Activated B cell treated with CpG ODN at 0.5 μM for 24 hours (primary cell): ENCODE measurements at regions not wholly inside any gene's neighbourhood (a gene's known extent, or its start where the extent isn't known, plus 50 kb on each side); places are given as distances from the start of the nearest gene placed in this dataset.

Source experiments
- ATAC-seq: fragments of 200-7000 bp; cut with Tn5 transposase; one replicate; pipeline ENCODE4 v1.10.0; 2021; ENCODE audit warnings: low read depth, mild to moderate bottlenecking, moderate library complexity
- CTCF ChIA-PET: fragments of 350-600 bp; sonication (Branson Sonifier 250); formaldehyde crosslinking; loops from one replicate; lab custom pipeline; 2021; ENCODE audit warnings: antibody characterized with exemption; lab: Charles Lee
- POLR2A ChIA-PET: fragments of 350-600 bp; sonication (Branson Sonifier 250); formaldehyde crosslinking; loops from one replicate; lab custom pipeline; 2021; ENCODE audit warnings: antibody characterized with exemption; lab: Charles Lee
- DNase-seq: peaks from one replicate; pipeline ENCODE4 v3.0.0; 2022
- H3K27ac Mint-ChIP-seq: one replicate; pipeline ENCODE4 v1.8.0; 2020; ENCODE audit warnings: mixed read lengths
- H3K27me3 Mint-ChIP-seq: one replicate; pipeline ENCODE4 v1.8.0; 2021; ENCODE audit warnings: mixed read lengths
- H3K36me3 Mint-ChIP-seq: one replicate; pipeline ENCODE4 v1.8.0; 2021; ENCODE audit warnings: low read depth, mixed read lengths
- H3K4me1 Mint-ChIP-seq: one replicate; pipeline ENCODE4 v1.8.0; 2021; ENCODE audit warnings: mixed read lengths
- H3K4me3 Mint-ChIP-seq: one replicate; pipeline ENCODE4 v1.8.0; 2020; ENCODE audit warnings: mild to moderate bottlenecking, mixed read lengths
- H3K9me3 Mint-ChIP-seq: one replicate; pipeline ENCODE4 v1.8.0; 2020; ENCODE audit warnings: mixed read lengths
- intact Hi-C: fragments of 100-400 bp; cut with micrococcal nuclease; formaldehyde crosslinking; loops from one replicate; pipeline ENCODE4 v1.15.1; 2024
- TF ChIP-seq, protein P1 (sequence below): fragments of 200-600 bp; IDR thresholded peaks from one replicate; pipeline ENCODE4 v1.8.0; 2022; ENCODE audit warnings: antibody characterized with exemption, mild to moderate bottlenecking

DNA sequence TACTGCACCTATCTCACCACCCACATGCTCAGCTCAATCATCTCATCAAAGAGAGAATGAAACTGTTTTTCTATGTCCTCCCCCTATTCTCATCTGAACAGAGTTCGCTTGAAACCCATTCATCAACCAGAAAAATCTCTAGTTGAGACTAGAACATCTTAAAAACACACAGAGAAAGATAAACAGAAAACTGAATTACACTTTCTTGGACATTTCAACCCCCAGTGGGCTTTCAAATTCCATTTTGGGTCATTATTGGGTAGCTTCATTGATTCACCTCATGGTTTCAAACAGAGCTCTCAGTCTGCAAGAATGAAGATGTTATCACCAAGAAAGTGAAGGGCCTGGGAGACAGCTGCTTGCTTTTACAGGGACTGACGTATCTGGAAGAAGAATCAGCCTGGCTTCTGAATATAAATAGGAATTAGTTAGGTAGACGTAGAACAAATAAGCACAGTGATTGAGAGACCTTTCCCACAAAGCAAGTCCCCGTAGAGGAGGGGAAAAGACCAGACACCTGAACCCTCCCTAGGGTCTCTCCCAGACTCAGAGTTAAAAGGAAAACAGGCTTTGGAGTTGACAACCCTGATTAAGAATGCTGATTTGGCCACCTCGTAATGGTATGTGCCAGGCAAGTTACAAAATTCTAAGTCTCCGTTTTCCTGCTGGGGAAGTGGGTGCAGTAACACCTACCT, 155.7 kb downstream of the BBOX1 start:
- Mint-ChIP-seq H3K4me1 (no peaks in the 10 kb centered on the region), H3K27me3 (peaks cover 3% of the 10 kb centered on the region), H3K4me3 (no peak overlapping the region), H3K9me3 (no peaks in the 10 kb centered on the region), H3K27ac (no peak overlapping the region), H3K36me3 (no peaks in the 10 kb centered on the region)
- no peak for DNase-seq
- TF ChIP-seq, protein P1, sequence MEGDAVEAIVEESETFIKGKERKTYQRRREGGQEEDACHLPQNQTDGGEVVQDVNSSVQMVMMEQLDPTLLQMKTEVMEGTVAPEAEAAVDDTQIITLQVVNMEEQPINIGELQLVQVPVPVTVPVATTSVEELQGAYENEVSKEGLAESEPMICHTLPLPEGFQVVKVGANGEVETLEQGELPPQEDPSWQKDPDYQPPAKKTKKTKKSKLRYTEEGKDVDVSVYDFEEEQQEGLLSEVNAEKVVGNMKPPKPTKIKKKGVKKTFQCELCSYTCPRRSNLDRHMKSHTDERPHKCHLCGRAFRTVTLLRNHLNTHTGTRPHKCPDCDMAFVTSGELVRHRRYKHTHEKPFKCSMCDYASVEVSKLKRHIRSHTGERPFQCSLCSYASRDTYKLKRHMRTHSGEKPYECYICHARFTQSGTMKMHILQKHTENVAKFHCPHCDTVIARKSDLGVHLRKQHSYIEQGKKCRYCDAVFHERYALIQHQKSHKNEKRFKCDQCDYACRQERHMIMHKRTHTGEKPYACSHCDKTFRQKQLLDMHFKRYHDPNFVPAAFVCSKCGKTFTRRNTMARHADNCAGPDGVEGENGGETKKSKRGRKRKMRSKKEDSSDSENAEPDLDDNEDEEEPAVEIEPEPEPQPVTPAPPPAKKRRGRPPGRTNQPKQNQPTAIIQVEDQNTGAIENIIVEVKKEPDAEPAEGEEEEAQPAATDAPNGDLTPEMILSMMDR = no peak
- intact Hi-C loops = no loop called here
- ChIA-PET CTCF (interaction anchor here (1.1 kb wide), 1 partner anchor 289 kb away, joined by 3 read pairs; no protein-coding TSS in a partner anchor), POLR2A (no interaction called here)
- ATAC-seq = no peak

DNA sequence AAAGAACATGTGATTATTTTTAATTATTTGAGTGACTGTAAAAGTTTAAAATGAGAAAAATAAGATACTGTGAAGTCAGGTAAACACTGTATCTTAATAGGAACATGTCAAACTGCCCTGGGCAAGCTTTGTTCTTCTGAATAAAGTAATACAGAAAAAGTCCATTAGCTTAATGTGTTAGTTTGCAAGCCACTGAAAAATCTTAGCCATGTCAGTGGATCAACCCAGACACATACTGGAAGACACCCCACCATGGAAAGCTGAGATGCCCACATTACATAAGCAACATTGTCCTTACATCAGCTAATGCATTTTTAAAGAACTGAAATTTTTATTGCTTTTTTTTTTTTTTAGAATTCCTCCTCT, 155.2 kb downstream of the BBOX1 start:
- POLR2A ChIA-PET = no interaction called here
- Mint-ChIP-seq H3K4me1 (no peaks in the 10 kb centered on the region), H3K27ac (no peak overlapping the region)

DNA sequence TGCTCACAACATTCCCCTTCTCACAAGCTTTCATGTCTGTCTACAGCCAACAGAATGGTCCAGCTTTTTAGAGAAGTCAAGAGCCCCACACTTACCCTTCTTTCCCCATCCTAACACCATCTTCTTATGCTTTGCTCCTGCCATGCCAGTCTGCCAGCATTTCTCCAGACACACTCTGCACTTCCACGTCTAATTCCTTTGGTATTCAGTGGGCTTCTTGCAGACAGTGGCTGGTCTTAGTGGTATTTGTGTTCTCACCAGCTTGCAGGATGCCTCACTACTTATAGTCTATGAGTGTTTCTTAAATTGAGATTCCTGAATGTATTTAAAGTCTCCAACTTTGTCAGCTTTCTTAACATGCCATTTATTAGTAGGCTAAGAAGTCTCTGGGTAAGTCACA, 154.4 kb downstream of the BBOX1 start:
- no peak overlapping the region for H3K27ac Mint-ChIP-seq
- intact Hi-C loops = no loop called here

More for the DNA sequence above, 155.2 kb downstream of the BBOX1 start:
- no peak for ATAC-seq
- DNase-seq = no peak
- intact Hi-C loops = no loop called here
- TF ChIP-seq, protein P1 = no peak
- no peaks in the 10 kb centered on the region for H3K36me3 Mint-ChIP-seq
- peaks cover 4% of the 10 kb centered on the region for H3K27me3 Mint-ChIP-seq
- no peaks in the 10 kb centered on the region for H3K9me3 Mint-ChIP-seq
- no peak overlapping the region for H3K4me3 Mint-ChIP-seq
- CTCF ChIA-PET = interaction anchor here (1.1 kb wide), 1 partner anchor 290 kb away, joined by 3 read pairs; no protein-coding TSS in a partner anchor

DNA sequence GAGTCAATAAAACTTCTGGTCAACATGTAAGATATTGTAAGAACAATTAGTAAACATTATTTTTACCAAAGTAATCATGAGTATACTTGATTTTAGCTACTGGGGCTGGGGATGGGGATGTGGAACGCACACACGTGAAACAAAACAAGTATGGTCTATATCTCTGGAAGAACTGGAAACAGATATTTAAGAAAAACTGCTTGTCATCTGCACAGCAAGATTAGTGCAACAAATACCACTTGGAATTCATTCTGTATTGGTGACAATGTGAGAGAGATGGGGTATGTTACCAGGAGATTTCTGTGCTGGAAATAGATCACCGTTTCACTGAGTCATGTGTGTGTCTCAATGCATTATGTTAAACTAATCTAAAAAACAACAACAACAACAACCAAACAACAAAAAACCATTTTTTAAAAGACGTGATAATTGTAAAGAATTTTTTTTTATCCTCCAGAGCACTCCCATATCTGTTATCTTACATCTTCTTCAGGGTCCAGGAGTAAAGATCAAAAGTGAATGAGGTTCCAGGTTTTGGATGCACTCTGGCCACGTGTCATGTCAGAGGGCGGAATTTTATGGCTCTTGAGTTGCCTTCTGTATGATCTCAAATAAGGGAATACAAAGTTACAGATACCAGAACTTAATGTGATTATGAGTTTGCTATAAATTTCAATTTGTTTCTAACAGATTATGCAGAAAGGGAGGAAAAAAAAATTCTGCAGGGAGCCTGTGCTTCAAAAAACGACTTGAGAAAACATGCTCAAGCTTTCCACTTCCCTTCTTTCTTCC, 153.0 kb downstream of the BBOX1 start:
- TF ChIP-seq, protein P1 = no peak
- no peaks in the 10 kb centered on the region for H3K9me3 Mint-ChIP-seq
- no peaks in the 10 kb centered on the region for H3K36me3 Mint-ChIP-seq
- intact Hi-C loops = no loop called here
- H3K27ac Mint-ChIP-seq = no peak overlapping the region
- H3K4me1 Mint-ChIP-seq = no peaks in the 10 kb centered on the region
- H3K27me3 Mint-ChIP-seq = peaks cover 12% of the 10 kb centered on the region
- ATAC-seq (no peak), DNase-seq (no peak)
- H3K4me3 Mint-ChIP-seq = no peak overlapping the region
- CTCF ChIA-PET = no interaction called here
- POLR2A ChIA-PET = no interaction called here

More for the DNA sequence above, 154.4 kb downstream of the BBOX1 start:
- no peak for DNase-seq
- Mint-ChIP-seq H3K36me3 (no peaks in the 10 kb centered on the region), H3K9me3 (no peaks in the 10 kb centered on the region), H3K4me1 (no peaks in the 10 kb centered on the region), H3K27me3 (peaks cover 8% of the 10 kb centered on the region), H3K4me3 (no peak overlapping the region)
- TF ChIP-seq, protein P1 = no peak
- no peak for ATAC-seq
- CTCF ChIA-PET = no interaction called here
- POLR2A ChIA-PET = no interaction called here

DNA sequence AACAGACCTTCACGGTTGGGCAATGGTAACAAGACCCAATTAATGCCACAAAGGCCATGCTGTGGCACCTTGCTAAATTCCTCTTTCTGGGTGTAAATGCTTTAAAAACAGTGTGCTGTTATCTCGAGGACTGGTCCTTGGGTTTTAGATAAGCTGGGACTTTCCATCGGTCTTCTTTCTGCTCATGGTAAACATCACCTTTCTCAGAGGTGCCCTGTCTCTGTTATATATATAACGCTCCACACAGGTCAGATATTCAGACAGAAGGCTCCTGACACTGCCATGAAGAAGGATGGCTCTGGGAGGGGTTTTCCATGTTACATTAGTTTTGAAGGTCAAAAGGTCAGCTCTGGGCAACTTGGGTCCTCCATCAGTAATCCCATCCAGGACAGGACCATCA, 151.6 kb downstream of the BBOX1 start:
- POLR2A ChIA-PET = no interaction called here
- DNase-seq = no peak
- peaks cover 17% of the 10 kb centered on the region for H3K27me3 Mint-ChIP-seq
- H3K27ac Mint-ChIP-seq = no peak overlapping the region
- intact Hi-C loops = no loop called here
- no peaks in the 10 kb centered on the region for H3K36me3 Mint-ChIP-seq
- no peaks in the 10 kb centered on the region for H3K4me1 Mint-ChIP-seq
- H3K4me3 Mint-ChIP-seq = no peak overlapping the region
- TF ChIP-seq, protein P1 = no peak
- ATAC-seq = no peak
- CTCF ChIA-PET = no interaction called here
- H3K9me3 Mint-ChIP-seq = no peaks in the 10 kb centered on the region
